VCaP (cell line): ENCODE measurements at regions not wholly inside any gene's neighbourhood (a gene's known extent, or its start where the extent isn't known, plus 50 kb on each side); places are given as distances from the start of the nearest gene placed in this dataset.

Experiments
- H3K27ac ChIP-seq: fragments of 450-650 bp; 2 replicates; pipeline ENCODE4 v1.5.1; 2017
- CTCF ChIP-seq: fragments of 450-650 bp; conservative IDR thresholded peaks from 2 replicates; pipeline ENCODE4 v1.5.1; 2017; ENCODE audit warnings: mild to moderate bottlenecking, moderate library complexity

- no peak for TF ChIP-seq CTCF
- H3K27ac ChIP-seq, result no peak overlapping the region
Measured at GRCh38 chr3:8371960-8372463, 129.6 kb upstream of the LMCD1 start.

- H3K27ac ChIP-seq, result no peak overlapping the region
- TF ChIP-seq CTCF, result no peak
Measured at GRCh38 chr3:8380904-8381704, 120.5 kb upstream of the LMCD1 start.

- TF ChIP-seq CTCF, result no peak
- no peak overlapping the region for H3K27ac ChIP-seq
Measured at GRCh38 chr3:8385848-8386620, 115.6 kb upstream of the LMCD1 start.

- H3K27ac ChIP-seq, result no peak overlapping the region
- no peak for TF ChIP-seq CTCF
Measured at GRCh38 chr3:8387571-8387970, 114.1 kb upstream of the LMCD1 start.

GRCh38 chr3:8399686-8400085, 101.9 kb upstream of the LMCD1 start:
- no peak for TF ChIP-seq CTCF
- no peak overlapping the region for H3K27ac ChIP-seq

- TF ChIP-seq CTCF, result no peak
Measured at GRCh38 chr3:8400911-8401310, 100.7 kb upstream of the LMCD1 start.

GRCh38 chr3:8403996-8404395, 97.6 kb upstream of the LMCD1 start:
- no peak for TF ChIP-seq CTCF

More at GRCh38 chr3:8400911-8401310, 100.7 kb upstream of the LMCD1 start:
- H3K27ac ChIP-seq, result no peak overlapping the region

More at GRCh38 chr3:8403996-8404395, 97.6 kb upstream of the LMCD1 start:
- no peak overlapping the region for H3K27ac ChIP-seq
